GM12878 (cell line): ENCODE measurements at regions not wholly inside any gene's neighbourhood (a gene's known extent, or its start where the extent isn't known, plus 50 kb on each side); places are given as distances from the start of the nearest gene placed in this dataset.

ENCODE experiments used
- ATAC-seq: fragments of 200-7000 bp; cut with Tn5 transposase; 3 replicates; pipeline ENCODE4 v1.9.1; 2020; ENCODE audit warnings: mild to moderate bottlenecking, moderate library complexity
- BruUV-seq: library from RNA; stranded (reverse); fragments of 400-500 nt; replicated peaks from 2 replicates; lab custom pipeline; 2021; lab: Mats Ljungman, UMichigan
- CTCF ChIA-PET: fragments of 300-600 bp; sonication (Branson Sonifier 250); formaldehyde crosslinking; extraction: SDS; loops from one replicate; lab custom pipeline; 2021; ENCODE audit warnings: inconsistent platforms; lab: Yijun Ruan, JAX
- POLR2A ChIA-PET: fragments of 350-600 bp; formaldehyde crosslinking; extraction: SDS; loops from one replicate; lab custom pipeline; 2021; ENCODE audit warnings: inconsistent platforms; lab: Charles Lee
- RAD21 ChIA-PET: fragments of 300-600 bp; sonication (Branson Sonifier 250); formaldehyde crosslinking; loops from one replicate; lab custom pipeline; 2023; ENCODE audit warnings: antibody characterized with exemption; ENCODE audit not compliant: unreplicated experiment; lab: Charles Lee
- SMC1A ChIA-PET: fragments of 300-600 bp; sonication (Branson Sonifier 250); formaldehyde crosslinking; loops from one replicate; lab custom pipeline; 2023; ENCODE audit not compliant: unreplicated experiment, uncharacterized antibody; lab: Charles Lee
- DNase-seq: peaks from one replicate; pipeline ENCODE4 v3.0.0-alpha.2; 2011; ENCODE audit warnings: low read depth, low spot score
- FAIRE-seq: peaks from 3 replicates; lab custom pipeline; 2011; peaks lifted over from hg19 to GRCh38; lab: Jason Lieb, UNC
- H2AFZ ChIP-seq: 2 replicates; pipeline ENCODE4 v1.6.0; 2011; ENCODE audit warnings: low read depth, low read length, control low read depth; ENCODE audit not compliant: control insufficient read depth
- H3K27ac ChIP-seq: 2 replicates; pipeline ENCODE4 v1.5.1; 2011; ENCODE audit warnings: control low read depth; ENCODE audit not compliant: control insufficient read depth, insufficient read depth
- H3K27me3 ChIP-seq, 2 experiments: replicated peaks in 1 of 2; 2 replicates each; pipeline versions ENCODE4 v1.6.0 to v1.6.1; 2011; ENCODE audit warnings: low read length in 1 of 2; ENCODE audit not compliant: control insufficient read depth in 2 of 2, insufficient read depth in 2 of 2
- H3K36me3 ChIP-seq, 2 experiments: 2 replicates each; pipeline ENCODE4 v1.5.1; 2011; ENCODE audit warnings: low read length in 1 of 2; ENCODE audit not compliant: control insufficient read depth in 2 of 2, insufficient read depth in 2 of 2
- H3K4me1 ChIP-seq: 2 replicates; pipeline ENCODE4 v1.6.1; 2011; ENCODE audit warnings: mild to moderate bottlenecking, low read length, moderate library complexity, mixed read lengths; ENCODE audit not compliant: control insufficient read depth, insufficient read depth
- H3K4me2 ChIP-seq: 2 replicates; pipeline ENCODE4 v1.6.0; 2011; ENCODE audit warnings: control low read depth; ENCODE audit not compliant: control insufficient read depth, insufficient read depth
- H3K4me3 ChIP-seq: fragments of 200-600 bp; sonication (generic); 2 replicates; pipeline ENCODE4 v1.5.1; 2016
- H3K79me2 ChIP-seq: 2 replicates; pipeline ENCODE4 v1.6.0; 2011; ENCODE audit warnings: low read length; ENCODE audit not compliant: control insufficient read depth, insufficient read depth
- H3K9ac ChIP-seq: 2 replicates; pipeline ENCODE4 v1.8.0; 2011; ENCODE audit warnings: low read length, control low read depth, mixed read lengths; ENCODE audit not compliant: control insufficient read depth, insufficient read depth
- H3K9me3 ChIP-seq: replicated peaks from 3 replicates; pipeline ENCODE4 v1.5.1; 2011; ENCODE audit warnings: mild to moderate bottlenecking, low read length; ENCODE audit not compliant: control insufficient read depth, insufficient read depth
- H4K20me1 ChIP-seq: 2 replicates; pipeline ENCODE4 v1.6.0; 2011; ENCODE audit not compliant: control insufficient read depth, insufficient read depth
- TCF12 ChIP-seq: IDR thresholded peaks from 2 replicates; pipeline ENCODE4 v1.6.1; 2011; ENCODE audit warnings: low read depth, mild to moderate bottlenecking, low read length
- WRNIP1 ChIP-seq: IDR thresholded peaks from 2 replicates; pipeline ENCODE4 v1.6.1; 2011; ENCODE audit warnings: low read depth, low read length, improper control_type of control experiment, borderline replicate concordance
- WGBS: methylation state at CpG from one replicate; pipeline ENCODE4 v1.1.6; 2016; ENCODE audit warnings: low lambda C conversion rate; ENCODE audit not compliant: insufficient replicate concordance, insufficient coverage; ENCODE audit errors: missing lambda C conversion rate; 5-methylcytosine and 5-hydroxymethylcytosine counted together
- in situ Hi-C: fragments of 300-500 bp; cut with MboI; formaldehyde crosslinking; loops from 9 replicates; pipeline ENCODE4 v1.14.3; 2018; ENCODE audit warnings: mixed read lengths
- intact Hi-C: fragments of 100-400 bp; cut with micrococcal nuclease; formaldehyde crosslinking; loops from one replicate; pipeline ENCODE4 v1.14.2; 2022; ENCODE audit not compliant: unreplicated experiment
- TF ChIP-seq, protein P1 (sequence below): fragments of 450-650 bp; formaldehyde crosslinking; IDR thresholded peaks from 2 replicates; pipeline ENCODE4 v1.5.0; 2022; ENCODE audit warnings: mild to moderate bottlenecking, missing genetic modification characterization
- TF ChIP-seq, protein P2 (sequence below): IDR thresholded peaks from 2 replicates; pipeline ENCODE4 v1.6.1; 2012; ENCODE audit warnings: mild to moderate bottlenecking, low read depth, low read length

DNA sequence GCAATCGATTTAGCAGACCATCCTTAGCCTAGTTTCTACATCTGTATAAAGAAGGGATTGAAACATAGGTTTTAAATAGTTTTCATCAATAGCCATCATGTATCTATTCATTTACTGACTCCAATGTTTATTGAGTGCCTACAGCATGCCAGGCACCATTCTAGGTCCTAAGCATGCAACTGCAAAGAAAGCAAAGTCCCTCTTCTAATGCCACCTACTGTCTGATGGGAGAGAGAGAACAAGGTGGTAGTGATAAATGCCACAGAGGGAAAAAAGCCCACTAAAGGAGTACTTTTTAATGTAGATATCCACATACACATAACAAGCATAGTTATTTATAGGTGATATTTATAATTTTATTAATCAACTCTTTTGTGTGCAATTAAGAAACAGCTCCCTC is 67.6 kb upstream of the PPARGC1A start (continued):
- TF ChIP-seq, protein P1, sequence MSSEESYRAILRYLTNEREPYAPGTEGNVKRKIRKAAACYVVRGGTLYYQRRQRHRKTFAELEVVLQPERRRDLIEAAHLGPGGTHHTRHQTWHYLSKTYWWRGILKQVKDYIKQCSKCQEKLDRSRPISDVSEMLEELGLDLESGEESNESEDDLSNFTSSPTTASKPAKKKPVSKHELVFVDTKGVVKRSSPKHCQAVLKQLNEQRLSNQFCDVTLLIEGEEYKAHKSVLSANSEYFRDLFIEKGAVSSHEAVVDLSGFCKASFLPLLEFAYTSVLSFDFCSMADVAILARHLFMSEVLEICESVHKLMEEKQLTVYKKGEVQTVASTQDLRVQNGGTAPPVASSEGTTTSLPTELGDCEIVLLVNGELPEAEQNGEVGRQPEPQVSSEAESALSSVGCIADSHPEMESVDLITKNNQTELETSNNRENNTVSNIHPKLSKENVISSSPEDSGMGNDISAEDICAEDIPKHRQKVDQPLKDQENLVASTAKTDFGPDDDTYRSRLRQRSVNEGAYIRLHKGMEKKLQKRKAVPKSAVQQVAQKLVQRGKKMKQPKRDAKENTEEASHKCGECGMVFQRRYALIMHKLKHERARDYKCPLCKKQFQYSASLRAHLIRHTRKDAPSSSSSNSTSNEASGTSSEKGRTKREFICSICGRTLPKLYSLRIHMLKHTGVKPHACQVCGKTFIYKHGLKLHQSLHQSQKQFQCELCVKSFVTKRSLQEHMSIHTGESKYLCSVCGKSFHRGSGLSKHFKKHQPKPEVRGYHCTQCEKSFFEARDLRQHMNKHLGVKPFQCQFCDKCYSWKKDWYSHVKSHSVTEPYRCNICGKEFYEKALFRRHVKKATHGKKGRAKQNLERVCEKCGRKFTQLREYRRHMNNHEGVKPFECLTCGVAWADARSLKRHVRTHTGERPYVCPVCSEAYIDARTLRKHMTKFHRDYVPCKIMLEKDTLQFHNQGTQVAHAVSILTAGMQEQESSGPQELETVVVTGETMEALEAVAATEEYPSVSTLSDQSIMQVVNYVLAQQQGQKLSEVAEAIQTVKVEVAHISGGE (CRISPR knock-in tag): no peak

DNA sequence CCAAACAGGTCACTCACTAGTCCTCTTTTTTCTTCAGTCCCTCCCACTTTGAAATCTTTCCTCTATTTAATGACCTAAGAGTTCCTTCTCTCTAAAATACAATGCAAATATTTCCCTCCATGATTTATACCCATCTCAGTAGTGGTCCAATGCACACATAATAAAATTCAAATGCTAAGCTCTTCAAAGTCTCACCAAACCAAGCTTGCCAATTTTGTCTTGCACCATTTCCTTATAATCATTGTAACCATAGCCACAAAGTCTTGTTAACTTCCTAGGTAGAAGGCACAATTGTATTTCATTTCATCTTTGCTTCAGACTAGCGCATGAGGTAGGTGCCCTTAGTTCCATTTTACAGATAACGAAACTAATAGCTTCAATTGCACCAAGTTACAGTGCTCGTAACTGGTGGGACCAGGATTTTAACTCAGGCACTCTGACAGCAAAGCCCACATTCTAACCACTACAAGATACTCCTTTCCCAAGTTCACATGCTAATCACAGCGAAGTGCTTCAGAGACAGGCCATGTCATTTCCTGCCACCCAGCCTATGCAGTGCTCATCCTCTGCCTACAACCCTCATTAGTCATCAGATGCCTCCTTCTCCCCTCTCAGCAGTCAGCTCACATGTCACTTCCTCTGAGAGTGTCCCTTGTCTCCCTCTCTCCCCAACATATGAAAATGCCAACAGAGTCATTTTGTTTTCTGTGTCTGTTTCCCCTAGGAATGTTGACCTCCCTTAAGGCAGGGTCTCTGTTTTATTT is 66.9 kb upstream of the PPARGC1A start:
- Histone ChIP-seq H3K9ac (no peak overlapping the region), H3K36me3 (no peaks in the 10 kb centered on the region), H3K4me2 (no peak overlapping the region), H3K79me2 (no peaks in the 10 kb centered on the region), H3K9me3 (no peaks in the 10 kb centered on the region), H3K4me3 (no peak overlapping the region), H3K4me1 (no peaks in the 10 kb centered on the region), H3K27me3 (no peaks in the 10 kb centered on the region), H2AFZ (no peak overlapping the region), H3K27ac (no peak overlapping the region), H4K20me1 (no peaks in the 10 kb centered on the region)
- no peak for ATAC-seq
- ChIA-PET POLR2A (no interaction called here), RAD21 (no interaction called here), SMC1A (no interaction called here), CTCF (interaction anchor here (0.8 kb wide), 1 partner anchor 1059 kb away, joined by 3 read pairs; no protein-coding TSS in a partner anchor)
- no peak for DNase-seq
- no peak for FAIRE-seq
- BruUV-seq: no TSS peak
- TF ChIP-seq TCF12 (no peak), WRNIP1 (no peak)
- TF ChIP-seq, protein P2, sequence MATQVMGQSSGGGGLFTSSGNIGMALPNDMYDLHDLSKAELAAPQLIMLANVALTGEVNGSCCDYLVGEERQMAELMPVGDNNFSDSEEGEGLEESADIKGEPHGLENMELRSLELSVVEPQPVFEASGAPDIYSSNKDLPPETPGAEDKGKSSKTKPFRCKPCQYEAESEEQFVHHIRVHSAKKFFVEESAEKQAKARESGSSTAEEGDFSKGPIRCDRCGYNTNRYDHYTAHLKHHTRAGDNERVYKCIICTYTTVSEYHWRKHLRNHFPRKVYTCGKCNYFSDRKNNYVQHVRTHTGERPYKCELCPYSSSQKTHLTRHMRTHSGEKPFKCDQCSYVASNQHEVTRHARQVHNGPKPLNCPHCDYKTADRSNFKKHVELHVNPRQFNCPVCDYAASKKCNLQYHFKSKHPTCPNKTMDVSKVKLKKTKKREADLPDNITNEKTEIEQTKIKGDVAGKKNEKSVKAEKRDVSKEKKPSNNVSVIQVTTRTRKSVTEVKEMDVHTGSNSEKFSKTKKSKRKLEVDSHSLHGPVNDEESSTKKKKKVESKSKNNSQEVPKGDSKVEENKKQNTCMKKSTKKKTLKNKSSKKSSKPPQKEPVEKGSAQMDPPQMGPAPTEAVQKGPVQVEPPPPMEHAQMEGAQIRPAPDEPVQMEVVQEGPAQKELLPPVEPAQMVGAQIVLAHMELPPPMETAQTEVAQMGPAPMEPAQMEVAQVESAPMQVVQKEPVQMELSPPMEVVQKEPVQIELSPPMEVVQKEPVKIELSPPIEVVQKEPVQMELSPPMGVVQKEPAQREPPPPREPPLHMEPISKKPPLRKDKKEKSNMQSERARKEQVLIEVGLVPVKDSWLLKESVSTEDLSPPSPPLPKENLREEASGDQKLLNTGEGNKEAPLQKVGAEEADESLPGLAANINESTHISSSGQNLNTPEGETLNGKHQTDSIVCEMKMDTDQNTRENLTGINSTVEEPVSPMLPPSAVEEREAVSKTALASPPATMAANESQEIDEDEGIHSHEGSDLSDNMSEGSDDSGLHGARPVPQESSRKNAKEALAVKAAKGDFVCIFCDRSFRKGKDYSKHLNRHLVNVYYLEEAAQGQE: no peak
- intact Hi-C loops: no loop called here
- WGBS: 7% methylated on average over 4 of the region's 4 CpGs
- in situ Hi-C loops: no loop called here
